Omental fat pad (tissue), 3 donors: ENCODE measurements at regions not wholly inside any gene's neighbourhood (a gene's known extent, or its start where the extent isn't known, plus 50 kb on each side); places are given as distances from the start of the nearest gene placed in this dataset.

Experiments
- ATAC-seq: fragments of 150-250 bp; one replicate; pipeline ENCODE4 v1.9.1; 2016; ENCODE audit warnings: mild to moderate bottlenecking, moderate library complexity; ENCODE audit not compliant: low FRiP score
- DNase-seq: peaks from one replicate; pipeline ENCODE4 v3.0.0-alpha.2; 2019; ENCODE audit warnings: low spot score
- CTCF ChIP-seq, 3 donors: fragments of 450-650 bp; IDR thresholded peaks; one replicate each; pipeline ENCODE4 v1.5.1; 2016 to 2017; ENCODE audit warnings: antibody characterized with exemption in 3 of 3, mild to moderate bottlenecking in 3 of 3, moderate library complexity in 2 of 3

GRCh38 chr13:43996221-43996620, 116.5 kb downstream of the LACC1 start:
- no peak for ATAC-seq
- no peak for TF ChIP-seq CTCF (IDR thresholded peaks at IDR 0.05)
- no peak for DNase-seq

- ATAC-seq (no peak), DNase-seq (no peak)
- TF ChIP-seq CTCF (IDR thresholded peaks at IDR 0.05) = no peak
Observed at GRCh38 chr13:44003481-44003880, 123.8 kb downstream of the LACC1 start.

GRCh38 chr13:44004878-44005277, 125.2 kb downstream of the LACC1 start:
- TF ChIP-seq CTCF (IDR thresholded peaks at IDR 0.05) = no peak
- ATAC-seq (no peak), DNase-seq (no peak)

GRCh38 chr13:44007451-44007850, 127.7 kb downstream of the LACC1 start:
- TF ChIP-seq CTCF (IDR thresholded peaks at IDR 0.05) = no peak
- no peak for ATAC-seq
- no peak for DNase-seq

- no peak for ATAC-seq
- no peak for TF ChIP-seq CTCF (IDR thresholded peaks at IDR 0.05)
- DNase-seq = no peak
Observed at GRCh38 chr13:44011036-44011435, 131.3 kb downstream of the LACC1 start.

- ATAC-seq (no peak), DNase-seq (no peak)
- TF ChIP-seq CTCF (IDR thresholded peaks at IDR 0.05) = no peak
Observed at GRCh38 chr13:44012910-44013757, 133.4 kb downstream of the LACC1 start.

- ATAC-seq (no peak), DNase-seq (no peak)
- TF ChIP-seq CTCF (IDR thresholded peaks at IDR 0.05) = no peak
Observed at GRCh38 chr13:44013758-44014291, 134.1 kb downstream of the LACC1 start.
